Kidney epithelial cell (primary cell): ENCODE measurements at regions not wholly inside any gene's neighbourhood (a gene's known extent, or its start where the extent isn't known, plus 50 kb on each side); places are given as distances from the start of the nearest gene placed in this dataset.

Experiments used
- DNase-seq: peaks from one replicate; pipeline ENCODE4 v3.0.0-alpha.2; 2010; ENCODE audit warnings: low read depth
- H3K27me3 ChIP-seq: 2 replicates; pipeline ENCODE4 v1.6.0; 2011; ENCODE audit warnings: low read length; ENCODE audit not compliant: control insufficient read depth, insufficient read depth
- H3K36me3 ChIP-seq: 2 replicates; pipeline ENCODE4 v1.5.1; 2011; ENCODE audit warnings: low read length; ENCODE audit not compliant: control insufficient read depth, insufficient read depth
- H3K4me3 ChIP-seq: 2 replicates; pipeline ENCODE4 v1.5.1; 2011; ENCODE audit warnings: low read depth, mild to moderate bottlenecking, control low read depth, low read length
- CTCF ChIP-seq: IDR thresholded peaks from 2 replicates; pipeline ENCODE4 v1.5.1; 2011; ENCODE audit warnings: mild to moderate bottlenecking, moderate library complexity, low read length, control low read depth, inconsistent platforms; ENCODE audit not compliant: insufficient read depth, poor library complexity, severe bottlenecking

- H3K36me3 ChIP-seq = no peaks in the 10 kb centered on the region
- no peak for TF ChIP-seq CTCF
- H3K27me3 ChIP-seq = peaks cover 27% of the 10 kb centered on the region
- DNase-seq = no peak
- no peak overlapping the region for H3K4me3 ChIP-seq
Measured at GRCh38 chr5:88657136-88657535, 225.8 kb downstream of the MEF2C start.

GRCh38 chr5:88656221-88656950 lies 226.6 kb downstream of the MEF2C start:
- Histone ChIP-seq H3K27me3 (peaks cover 22% of the 10 kb centered on the region), H3K4me3 (no peak overlapping the region), H3K36me3 (no peaks in the 10 kb centered on the region)
- DNase-seq = no peak
- no peak for TF ChIP-seq CTCF

- Histone ChIP-seq H3K27me3 (no peaks in the 10 kb centered on the region), H3K4me3 (no peak overlapping the region), H3K36me3 (no peaks in the 10 kb centered on the region)
- DNase-seq = no peak
- TF ChIP-seq CTCF = no peak
Measured at GRCh38 chr5:88653471-88653870, 229.5 kb downstream of the MEF2C start.

- Histone ChIP-seq H3K4me3 (no peak overlapping the region), H3K27me3 (no peaks in the 10 kb centered on the region), H3K36me3 (no peaks in the 10 kb centered on the region)
- TF ChIP-seq CTCF = no peak
- no peak for DNase-seq
Measured at GRCh38 chr5:88647901-88648300, 235.1 kb downstream of the MEF2C start.

GRCh38 chr5:88646866-88647265 lies 236.1 kb downstream of the MEF2C start:
- H3K36me3 ChIP-seq = no peaks in the 10 kb centered on the region
- H3K4me3 ChIP-seq = no peak overlapping the region
- DNase-seq = no peak
- TF ChIP-seq CTCF = no peak
- H3K27me3 ChIP-seq = no peaks in the 10 kb centered on the region

- no peak for TF ChIP-seq CTCF
- Histone ChIP-seq H3K36me3 (no peaks in the 10 kb centered on the region), H3K4me3 (no peak overlapping the region), H3K27me3 (no peaks in the 10 kb centered on the region)
- no peak for DNase-seq
Measured at GRCh38 chr5:88644676-88645075, 238.3 kb downstream of the MEF2C start.
